Cardiac muscle cell (in vitro differentiated cells and primary cell): ENCODE measurements at regions not wholly inside any gene's neighbourhood (a gene's known extent, or its start where the extent isn't known, plus 50 kb on each side); places are given as distances from the start of the nearest gene placed in this dataset.

Experiments used
- DNase-seq, 2 donors: peaks; one replicate each; pipeline versions ENCODE4 v3.0.0 to v3.0.0-alpha.2; 2010 to 2017; ENCODE audit warnings: low read depth in 1 of 2, low spot score in 1 of 2
- H3K27ac ChIP-seq: fragments of 200-600 bp; sonication (generic); 2 replicates; pipeline ENCODE4 v1.5.1; 2016
- H3K27me3 ChIP-seq: fragments of 200-600 bp; sonication (generic); 2 replicates; pipeline ENCODE4 v1.6.0; 2016; ENCODE audit warnings: control low read depth
- H3K36me3 ChIP-seq: fragments of 200-600 bp; sonication (generic); 2 replicates; pipeline ENCODE4 v1.5.1; 2016; ENCODE audit warnings: control low read depth
- H3K4me1 ChIP-seq: fragments of 200-600 bp; sonication (generic); 2 replicates; pipeline ENCODE4 v1.8.1; 2017; ENCODE audit warnings: low read depth, mild to moderate bottlenecking, mixed run types
- H3K4me3 ChIP-seq: fragments of 200-600 bp; sonication (generic); 2 replicates; pipeline ENCODE4 v1.5.1; 2016; ENCODE audit warnings: mild to moderate bottlenecking
- H3K9me3 ChIP-seq: fragments of 200-600 bp; sonication (generic); 2 replicates; pipeline ENCODE4 v1.5.1; 2017; ENCODE audit warnings: low read depth, mild to moderate bottlenecking, control low read depth
- CTCF ChIP-seq: IDR thresholded peaks from 2 replicates; pipeline ENCODE4 v1.5.1; 2012; ENCODE audit warnings: low read depth, mild to moderate bottlenecking, low read length

GRCh38 chr10:121199081-121199480 lies 347.9 kb downstream of the WDR11 start:
- H3K9me3 ChIP-seq = no peaks in the 10 kb centered on the region
- TF ChIP-seq CTCF = no peak
- DNase-seq = no peak
- H3K27ac ChIP-seq = no peak overlapping the region
- H3K36me3 ChIP-seq = no peaks in the 10 kb centered on the region
- H3K4me3 ChIP-seq = no peak overlapping the region
- H3K4me1 ChIP-seq = no peaks in the 10 kb centered on the region
- no peaks in the 10 kb centered on the region for H3K27me3 ChIP-seq

DNA sequence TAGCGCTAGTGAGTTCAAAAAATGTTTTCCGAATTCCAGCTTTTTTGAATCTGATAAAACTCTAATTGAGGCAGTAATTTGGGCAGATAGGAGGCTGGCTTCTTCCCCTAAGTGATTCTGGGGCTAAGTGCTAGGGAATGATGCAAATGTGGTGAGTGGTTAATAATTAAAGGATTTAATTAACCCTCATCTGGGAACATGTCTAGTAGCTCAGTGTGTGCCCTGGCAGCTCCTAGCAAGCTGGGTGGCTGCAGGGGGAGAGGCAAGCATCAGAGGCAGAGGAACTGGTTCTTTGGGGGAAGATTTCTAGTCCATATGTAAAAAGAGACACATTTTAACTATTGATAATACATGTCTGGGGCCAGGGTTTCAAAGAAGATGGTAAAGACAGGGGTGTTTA lies 354.5 kb downstream of the WDR11 start:
- Histone ChIP-seq H3K36me3 (no peaks in the 10 kb centered on the region), H3K27ac (no peak overlapping the region), H3K9me3 (no peaks in the 10 kb centered on the region), H3K27me3 (no peaks in the 10 kb centered on the region), H3K4me3 (no peak overlapping the region), H3K4me1 (no peaks in the 10 kb centered on the region)
- TF ChIP-seq CTCF = no peak
- no peak for DNase-seq

DNA sequence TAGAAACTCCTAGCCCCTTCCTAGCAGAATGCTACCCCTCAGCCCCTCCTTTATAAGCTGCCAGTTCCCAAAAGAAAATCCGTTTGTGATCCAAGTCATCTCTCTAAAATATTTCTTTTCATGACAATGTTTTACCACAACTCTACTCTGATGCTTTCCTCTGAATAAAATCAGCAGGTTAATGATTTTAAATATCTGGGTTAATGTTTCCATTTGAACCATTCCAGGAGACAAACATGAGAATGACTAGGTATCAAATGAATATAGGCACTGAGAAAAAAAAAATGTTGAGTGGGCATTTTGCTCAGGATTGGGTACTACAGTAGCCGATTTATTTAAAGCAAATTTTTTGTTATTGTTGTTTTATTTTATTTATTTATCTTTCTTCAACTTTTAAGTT lies 360.3 kb downstream of the WDR11 start:
- DNase-seq = no peak
- Histone ChIP-seq H3K36me3 (no peaks in the 10 kb centered on the region), H3K9me3 (no peaks in the 10 kb centered on the region), H3K27ac (no peak overlapping the region), H3K27me3 (no peaks in the 10 kb centered on the region), H3K4me3 (no peak overlapping the region), H3K4me1 (peaks cover 10% of the 10 kb centered on the region)
- no peak for TF ChIP-seq CTCF

DNA sequence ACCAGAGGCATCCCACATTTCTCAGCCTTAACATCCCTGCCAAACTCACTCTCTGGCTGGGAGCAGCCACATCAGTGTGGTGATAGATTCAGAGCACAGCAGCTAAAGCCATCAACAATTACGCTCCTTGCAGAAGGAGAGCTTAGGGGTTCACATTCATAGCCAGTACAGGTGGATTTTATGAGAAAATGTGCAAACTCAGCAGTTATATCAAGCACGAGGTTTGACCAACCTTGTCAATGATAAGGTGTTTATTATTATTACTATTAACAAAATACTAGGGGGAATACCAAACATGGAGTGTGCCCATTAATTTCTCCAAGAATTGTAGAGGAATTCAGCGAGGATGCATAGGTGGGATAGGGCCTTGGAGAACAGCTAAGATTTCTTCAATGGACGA lies 362.3 kb downstream of the WDR11 start:
- no peak for TF ChIP-seq CTCF
- Histone ChIP-seq H3K27ac (no peak overlapping the region), H3K36me3 (no peaks in the 10 kb centered on the region), H3K4me1 (peaks cover 23% of the 10 kb centered on the region), H3K4me3 (no peak overlapping the region), H3K27me3 (no peaks in the 10 kb centered on the region), H3K9me3 (no peaks in the 10 kb centered on the region)
- DNase-seq = no peak

DNA sequence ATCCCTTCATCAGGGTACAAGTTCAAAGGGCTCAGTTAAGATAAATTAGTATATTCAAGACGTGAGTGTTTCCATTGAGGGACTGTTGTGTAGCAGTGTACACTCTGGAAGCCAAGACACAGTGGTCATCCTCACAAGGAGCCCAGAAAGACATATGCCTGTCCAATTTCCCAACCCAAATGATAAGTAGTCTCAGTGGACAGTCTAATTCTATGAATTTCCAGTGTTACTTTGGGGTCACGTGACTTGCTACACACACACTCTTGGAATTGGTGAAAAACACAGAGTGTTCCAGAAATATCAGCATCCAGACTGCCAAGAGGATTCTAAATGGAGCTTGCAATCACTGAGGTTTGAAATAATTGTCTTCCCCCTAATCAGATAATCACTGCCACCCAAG lies 365.1 kb downstream of the WDR11 start:
- Histone ChIP-seq H3K4me1 (peaks cover 23% of the 10 kb centered on the region), H3K9me3 (no peaks in the 10 kb centered on the region), H3K27ac (peak overlapping the region; percentile 55), H3K4me3 (no peak overlapping the region), H3K36me3 (no peaks in the 10 kb centered on the region), H3K27me3 (no peaks in the 10 kb centered on the region)
- no peak for DNase-seq
- TF ChIP-seq CTCF = no peak

DNA sequence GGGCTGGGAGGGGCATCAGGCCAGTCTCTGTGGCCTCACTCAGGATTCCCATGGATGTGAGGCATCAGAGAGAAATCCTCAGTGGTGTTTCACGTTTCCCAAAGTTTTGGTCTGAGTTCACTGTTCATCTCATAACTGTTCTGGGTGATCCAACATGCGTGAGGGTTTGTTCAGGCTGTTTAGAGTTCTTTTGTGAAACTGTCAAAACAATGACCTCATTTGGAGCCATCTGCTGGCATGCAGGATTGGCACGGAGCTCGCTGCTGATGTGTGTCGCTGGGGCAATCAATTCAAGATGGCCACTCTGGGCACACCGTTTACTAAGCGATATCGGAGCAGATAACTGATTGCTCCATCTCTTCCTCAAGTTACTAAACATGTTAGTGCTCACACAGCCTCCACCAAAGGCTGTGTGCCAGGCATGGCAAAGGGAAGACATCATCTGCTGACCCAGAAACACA lies 365.6 kb downstream of the WDR11 start:
- no peak for TF ChIP-seq CTCF
- Histone ChIP-seq H3K27me3 (no peaks in the 10 kb centered on the region), H3K9me3 (no peaks in the 10 kb centered on the region), H3K4me3 (no peak overlapping the region), H3K27ac (peak overlapping the region; percentile 55), H3K36me3 (no peaks in the 10 kb centered on the region), H3K4me1 (peaks cover 23% of the 10 kb centered on the region)
- no peak for DNase-seq
